H9 (cell line): ENCODE measurements at regions not wholly inside any gene's neighbourhood (a gene's known extent, or its start where the extent isn't known, plus 50 kb on each side); places are given as distances from the start of the nearest gene placed in this dataset.

Source experiments
- DNase-seq: peaks from one replicate; pipeline ENCODE4 v3.0.0-alpha.2; 2017
- H2AFZ ChIP-seq: one replicate; pipeline ENCODE4 v1.6.1; 2013; ENCODE audit warnings: mild to moderate bottlenecking, low read length, control low read depth, moderate library complexity
- H2AK5ac ChIP-seq: 2 replicates; pipeline ENCODE4 v1.6.1; 2013; ENCODE audit warnings: low read length, control low read depth, mixed read lengths; ENCODE audit not compliant: insufficient read length
- H2BK120ac ChIP-seq: one replicate; pipeline ENCODE4 v1.6.1; 2013; ENCODE audit warnings: low read depth, mild to moderate bottlenecking, low read length, control low read depth, inconsistent platforms; ENCODE audit not compliant: poor library complexity, severe bottlenecking
- H2BK12ac ChIP-seq: 2 replicates; pipeline ENCODE4 v1.6.1; 2013; ENCODE audit warnings: low read length, control low read depth, mixed read lengths, low read depth; ENCODE audit not compliant: insufficient read length
- H2BK15ac ChIP-seq: 2 replicates; pipeline ENCODE4 v1.6.1; 2013; ENCODE audit warnings: low read depth, low read length, control low read depth
- H2BK20ac ChIP-seq: one replicate; pipeline ENCODE4 v1.6.1; 2013; ENCODE audit warnings: low read depth, mild to moderate bottlenecking, low read length, control low read depth, inconsistent platforms; ENCODE audit not compliant: poor library complexity, severe bottlenecking
- H2BK5ac ChIP-seq: 2 replicates; pipeline ENCODE4 v1.6.1; 2013; ENCODE audit warnings: low read length, control low read depth, mixed read lengths; ENCODE audit not compliant: insufficient read length
- H3K14ac ChIP-seq: 2 replicates; pipeline ENCODE4 v1.6.1; 2013; ENCODE audit warnings: low read length, control low read depth; ENCODE audit not compliant: insufficient read depth
- H3K18ac ChIP-seq: 2 replicates; pipeline ENCODE4 v1.6.1; 2013; ENCODE audit warnings: low read depth, mild to moderate bottlenecking, mixed read lengths, low read length, control low read depth; ENCODE audit not compliant: insufficient read length
- H3K23ac ChIP-seq: 2 replicates; pipeline ENCODE4 v1.6.1; 2013; ENCODE audit warnings: low read length, control low read depth, mixed read lengths, low read depth; ENCODE audit not compliant: insufficient read length
- H3K23me2 ChIP-seq: 2 replicates; pipeline ENCODE4 v1.6.1; 2013; ENCODE audit warnings: low read depth, mild to moderate bottlenecking, mixed read lengths, low read length, control low read depth; ENCODE audit not compliant: insufficient read length, poor library complexity, severe bottlenecking
- H3K27ac ChIP-seq: 2 replicates; pipeline ENCODE4 v1.5.1; 2013; ENCODE audit warnings: low read length, control low read depth, mixed read lengths, low read depth; ENCODE audit not compliant: insufficient read length
- H3K27me3 ChIP-seq: 2 replicates; pipeline ENCODE4 v1.6.1; 2013; ENCODE audit warnings: low read length, control low read depth, inconsistent platforms; ENCODE audit not compliant: insufficient read depth
- H3K4ac ChIP-seq: 2 replicates; pipeline ENCODE4 v1.6.1; 2013; ENCODE audit warnings: low read depth, mild to moderate bottlenecking, control low read depth, inconsistent platforms, low read length, moderate library complexity
- H3K4me1 ChIP-seq: 2 replicates; pipeline ENCODE4 v1.6.1; 2013; ENCODE audit warnings: low read length, control low read depth, inconsistent platforms; ENCODE audit not compliant: insufficient read depth
- H3K4me2 ChIP-seq: 2 replicates; pipeline ENCODE4 v1.6.1; 2013; ENCODE audit warnings: low read length, control low read depth, mixed read lengths; ENCODE audit not compliant: insufficient read length, insufficient read depth
- H3K56ac ChIP-seq: 2 replicates; pipeline ENCODE4 v1.6.1; 2013; ENCODE audit warnings: low read depth, mild to moderate bottlenecking, mixed read lengths, low read length, control low read depth; ENCODE audit not compliant: insufficient read length
- H3K79me1 ChIP-seq: 2 replicates; pipeline ENCODE4 v1.6.1; 2013; ENCODE audit warnings: low read depth, mild to moderate bottlenecking, moderate library complexity, low read length, control low read depth, inconsistent platforms; ENCODE audit not compliant: insufficient read depth, poor library complexity, severe bottlenecking
- H3K79me2 ChIP-seq: 2 replicates; pipeline ENCODE4 v1.6.1; 2013; ENCODE audit warnings: low read length, control low read depth, inconsistent platforms; ENCODE audit not compliant: insufficient read depth
- H3K9ac ChIP-seq: 2 replicates; pipeline ENCODE4 v1.6.1; 2013; ENCODE audit warnings: low read length, control low read depth, mixed read lengths; ENCODE audit not compliant: insufficient read length; ENCODE audit errors: extremely low read depth
- H3K9me3 ChIP-seq: one replicate; pipeline ENCODE4 v1.6.1; 2013; ENCODE audit warnings: low read depth, low read length, inconsistent platforms; ENCODE audit not compliant: control insufficient read depth
- H3T11ph ChIP-seq: one replicate; pipeline ENCODE4 v1.6.1; 2013; ENCODE audit warnings: mild to moderate bottlenecking, low read length, control low read depth, inconsistent platforms
- H4K20me1 ChIP-seq: one replicate; pipeline ENCODE4 v1.6.1; 2013; ENCODE audit not compliant: control insufficient read depth, insufficient read length, insufficient read depth
- H4K5ac ChIP-seq: 2 replicates; pipeline ENCODE4 v1.6.1; 2013; ENCODE audit warnings: low read depth, mild to moderate bottlenecking, mixed read lengths, low read length, control low read depth; ENCODE audit not compliant: insufficient read length
- H4K8ac ChIP-seq: replicated peaks from 2 replicates; pipeline ENCODE4 v1.6.1; 2013; ENCODE audit warnings: low read length, control low read depth, mixed read lengths, low read depth; ENCODE audit not compliant: insufficient read length
- H4K91ac ChIP-seq: 2 replicates; pipeline ENCODE4 v1.6.1; 2013; ENCODE audit warnings: low read depth, mild to moderate bottlenecking, moderate library complexity, mixed read lengths, low read length, control low read depth; ENCODE audit not compliant: insufficient read length
- H3K27ac Mint-ChIP-seq, 3 experiments: 2 replicates in 2 of 3; 3 replicates in 1 of 3; pipeline ENCODE4 v1.8.0; 2020 to 2021; ENCODE audit warnings: mixed read lengths in 3 of 3, mild to moderate bottlenecking in 1 of 3, moderate library complexity in 1 of 3
- H3K27me3 Mint-ChIP-seq: 2 replicates; pipeline ENCODE4 v1.8.0; 2021; ENCODE audit warnings: low read depth, mild to moderate bottlenecking, moderate library complexity, mixed read lengths
- H3K36me3 Mint-ChIP-seq, 3 experiments: 2 replicates in 2 of 3; 3 replicates in 1 of 3; pipeline ENCODE4 v1.8.0; 2020 to 2021; ENCODE audit warnings: low read depth in 3 of 3, mixed read lengths in 3 of 3; ENCODE audit not compliant: insufficient read depth in 1 of 3
- H3K4me1 Mint-ChIP-seq, 2 experiments: 2 replicates each; pipeline ENCODE4 v1.8.0; 2020; ENCODE audit warnings: mixed read lengths in 2 of 2
- H3K4me3 Mint-ChIP-seq, 2 experiments: 2 replicates in 1 of 2; 3 replicates in 1 of 2; pipeline ENCODE4 v1.8.0; 2020 to 2021; ENCODE audit warnings: mild to moderate bottlenecking in 2 of 2, mixed read lengths in 2 of 2, moderate library complexity in 1 of 2
- H3K9me3 Mint-ChIP-seq, 2 experiments: 2 replicates in 1 of 2; 3 replicates in 1 of 2; pipeline ENCODE4 v1.8.0; 2020; ENCODE audit warnings: mild to moderate bottlenecking in 2 of 2, mixed read lengths in 2 of 2, moderate library complexity in 1 of 2
- WGBS: extraction: QIAGEN DNeasy Blood & Tissue Kit; methylation state at CpG from one replicate; pipeline ENCODE4 v1.1.7; 2013; ENCODE audit warnings: missing lambda C conversion rate, low lambda C conversion rate, mixed read lengths; ENCODE audit not compliant: insufficient read length; ENCODE audit errors: extremely low coverage; 5-methylcytosine and 5-hydroxymethylcytosine counted together
- TF ChIP-seq, protein P1 (sequence below): fragments of 200-600 bp; sonication (generic); conservative IDR thresholded peaks from 3 replicates; pipeline ENCODE4 v1.8.0; 2021; ENCODE audit warnings: antibody characterized with exemption, mild to moderate bottlenecking

DNA sequence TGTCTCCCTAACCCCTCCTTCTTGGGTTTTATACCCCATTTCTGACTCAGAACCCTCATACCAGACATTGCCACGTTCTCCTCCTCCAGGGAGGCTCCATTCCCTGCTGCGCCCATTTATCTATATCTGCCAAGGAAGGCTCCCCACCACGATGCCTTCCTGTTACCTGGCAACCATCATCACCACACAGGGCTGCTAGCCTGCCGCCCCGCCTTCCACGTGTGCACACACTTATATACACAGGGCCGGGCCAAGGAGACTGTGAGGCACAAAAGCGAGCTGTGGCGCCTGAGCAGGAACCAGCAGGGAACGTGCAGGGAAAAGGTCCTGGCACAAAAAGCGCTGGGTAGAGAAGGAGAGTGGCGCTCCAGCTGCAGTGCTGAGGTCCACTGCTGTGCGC is 261.8 kb downstream of the CBLN1 start:
- WGBS, result no CpG with 5 or more reads among the region's 13 CpGs
- no peaks in the 10 kb centered on the region for H3K9me3 Mint-ChIP-seq
- no peak overlapping the region for H3K4ac ChIP-seq
- H3K14ac ChIP-seq, result no peak overlapping the region
- H3K4me1 ChIP-seq, result peaks cover 18% of the 10 kb centered on the region
- H3K27ac ChIP-seq, result no peak overlapping the region
- H3K4me2 ChIP-seq, result no peak overlapping the region
- H3K27me3 ChIP-seq, result no peaks in the 10 kb centered on the region
- H3K4me3 Mint-ChIP-seq, result no peak overlapping the region
- no peaks in the 10 kb centered on the region for H3K9me3 ChIP-seq
- H3K27ac Mint-ChIP-seq, result no peak overlapping the region; a peak in 1 of 7 replicates
- H3K56ac ChIP-seq, result no peak overlapping the region
- no peak overlapping the region for H4K8ac ChIP-seq
- no peak overlapping the region for H3K9ac ChIP-seq
- no peaks in the 10 kb centered on the region for H3K23me2 ChIP-seq
- H2BK12ac ChIP-seq, result no peak overlapping the region
- no peak overlapping the region for H2AK5ac ChIP-seq
- H2BK120ac ChIP-seq, result no peak overlapping the region
- no peak overlapping the region for H4K5ac ChIP-seq
- peaks cover 7% of the 10 kb centered on the region for H3K27me3 Mint-ChIP-seq
- H2AFZ ChIP-seq, result no peak overlapping the region
- DNase-seq, result no peak
- no peak overlapping the region for H2BK5ac ChIP-seq
- no peaks in the 10 kb centered on the region for H3K79me2 ChIP-seq
- no peaks in the 10 kb centered on the region for H3K36me3 Mint-ChIP-seq
- H3K4me1 Mint-ChIP-seq, result peaks cover 53 to 54% of the 10 kb centered on the region in 2 experiments
- H2BK20ac ChIP-seq, result no peak overlapping the region
- no peak overlapping the region for H3K23ac ChIP-seq
- no peaks in the 10 kb centered on the region for H4K20me1 ChIP-seq
- no peak overlapping the region for H3K18ac ChIP-seq
- TF ChIP-seq, protein P1, sequence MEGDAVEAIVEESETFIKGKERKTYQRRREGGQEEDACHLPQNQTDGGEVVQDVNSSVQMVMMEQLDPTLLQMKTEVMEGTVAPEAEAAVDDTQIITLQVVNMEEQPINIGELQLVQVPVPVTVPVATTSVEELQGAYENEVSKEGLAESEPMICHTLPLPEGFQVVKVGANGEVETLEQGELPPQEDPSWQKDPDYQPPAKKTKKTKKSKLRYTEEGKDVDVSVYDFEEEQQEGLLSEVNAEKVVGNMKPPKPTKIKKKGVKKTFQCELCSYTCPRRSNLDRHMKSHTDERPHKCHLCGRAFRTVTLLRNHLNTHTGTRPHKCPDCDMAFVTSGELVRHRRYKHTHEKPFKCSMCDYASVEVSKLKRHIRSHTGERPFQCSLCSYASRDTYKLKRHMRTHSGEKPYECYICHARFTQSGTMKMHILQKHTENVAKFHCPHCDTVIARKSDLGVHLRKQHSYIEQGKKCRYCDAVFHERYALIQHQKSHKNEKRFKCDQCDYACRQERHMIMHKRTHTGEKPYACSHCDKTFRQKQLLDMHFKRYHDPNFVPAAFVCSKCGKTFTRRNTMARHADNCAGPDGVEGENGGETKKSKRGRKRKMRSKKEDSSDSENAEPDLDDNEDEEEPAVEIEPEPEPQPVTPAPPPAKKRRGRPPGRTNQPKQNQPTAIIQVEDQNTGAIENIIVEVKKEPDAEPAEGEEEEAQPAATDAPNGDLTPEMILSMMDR, result no peak
- no peak overlapping the region for H2BK15ac ChIP-seq
- no peak overlapping the region for H4K91ac ChIP-seq
- no peaks in the 10 kb centered on the region for H3K79me1 ChIP-seq
- H3T11ph ChIP-seq, result no peak overlapping the region
